ENCODE measurements at regions not wholly inside any gene's neighbourhood (a gene's known extent, or its start where the extent isn't known, plus 50 kb on each side); places are given as distances from the start of the nearest gene placed in this dataset.

GRCh38 chr5:89499787-89500186, 616.8 kb upstream of the MEF2C start:
- ATAC-seq: no peak
- no peaks in the 10 kb centered on the region for H3K27me3 ChIP-seq (ENCODE audit: low read length)
- H3K9ac ChIP-seq (ENCODE audit: low read length): no peak overlapping the region
- no peaks in the 10 kb centered on the region for H3K36me3 ChIP-seq (ENCODE audit: low read depth, low read length)
- no peaks in the 10 kb centered on the region for H3F3A ChIP-seq (ENCODE audit: low read length, unreplicated experiment)
- H4K20me1 ChIP-seq (ENCODE audit: low read length): no peaks in the 10 kb centered on the region
- CTCF ChIA-PET: no interaction called here
- H3K9me3 ChIP-seq (ENCODE audit: low read length): no peaks in the 10 kb centered on the region
- POLR2A ChIA-PET (ENCODE audit: unreplicated experiment): interaction anchor here (0.6 kb wide), 1 partner anchor 1462 kb away, joined by 4 read pairs; no protein-coding TSS in a partner anchor
- no peaks in the 10 kb centered on the region for H3K4me1 ChIP-seq (ENCODE audit: insufficient read depth, low read length)
- intact Hi-C loops (cut with micrococcal nuclease): no loop called here
- TF ChIP-seq CTCF (conservative IDR thresholded peaks at IDR 0.05; ENCODE audit: low read depth, low read length) (no peak), EZH2phosphoT487 (IDR thresholded peaks at IDR 0.05; ENCODE audit: borderline replicate concordance, low read length) (no peak), EZH2 (IDR thresholded peaks at IDR 0.05; ENCODE audit: low read length, unreplicated experiment) (no peak)
- H3K9me2 ChIP-seq (replicated peaks; ENCODE audit: low read length): no peaks in the 10 kb centered on the region
- no peak overlapping the region for H2AFZ ChIP-seq (ENCODE audit: low read length)
- no peak overlapping the region for H3K4me2 ChIP-seq (ENCODE audit: low read length)
- BruUV-seq (replicated peaks): no TSS peak
- H3K79me2 ChIP-seq (ENCODE audit: low read length): no peaks in the 10 kb centered on the region
- no peak overlapping the region for H3K4me3 ChIP-seq (ENCODE audit: low read length)
- no peak overlapping the region for H3K27ac ChIP-seq (ENCODE audit: low read length)
- DNase-seq: no peak

GRCh38 chr5:89498699-89499098, 615.7 kb upstream of the MEF2C start:
- Histone ChIP-seq H3K4me3 (ENCODE audit: low read length) (no peak overlapping the region), H3K79me2 (ENCODE audit: low read length) (no peaks in the 10 kb centered on the region), H2AFZ (ENCODE audit: low read length) (no peak overlapping the region), H3K36me3 (ENCODE audit: low read depth, low read length) (no peaks in the 10 kb centered on the region), H4K20me1 (ENCODE audit: low read length) (no peaks in the 10 kb centered on the region), H3K4me2 (ENCODE audit: low read length) (no peak overlapping the region), H3K9me2 (replicated peaks; ENCODE audit: low read length) (no peaks in the 10 kb centered on the region), H3K27me3 (ENCODE audit: low read length) (no peaks in the 10 kb centered on the region), H3K27ac (ENCODE audit: low read length) (no peak overlapping the region), H3K9ac (ENCODE audit: low read length) (no peak overlapping the region), H3F3A (ENCODE audit: low read length, unreplicated experiment) (no peaks in the 10 kb centered on the region), H3K9me3 (ENCODE audit: low read length) (no peaks in the 10 kb centered on the region), H3K4me1 (ENCODE audit: insufficient read depth, low read length) (no peaks in the 10 kb centered on the region)
- BruUV-seq (replicated peaks): no TSS peak
- TF ChIP-seq EZH2phosphoT487 (IDR thresholded peaks at IDR 0.05; ENCODE audit: borderline replicate concordance, low read length) (no peak), EZH2 (IDR thresholded peaks at IDR 0.05; ENCODE audit: low read length, unreplicated experiment) (no peak), CTCF (conservative IDR thresholded peaks at IDR 0.05; ENCODE audit: low read depth, low read length) (no peak)
- intact Hi-C loops (cut with micrococcal nuclease): no loop called here
- ATAC-seq: no peak
- CTCF ChIA-PET: no interaction called here
- no peak for DNase-seq
- POLR2A ChIA-PET (ENCODE audit: unreplicated experiment): no interaction called here

GRCh38 chr5:89493414-89493813, 610.4 kb upstream of the MEF2C start:
- Histone ChIP-seq H3K79me2 (ENCODE audit: low read length) (no peaks in the 10 kb centered on the region), H3K9ac (ENCODE audit: low read length) (no peak overlapping the region), H3K27ac (ENCODE audit: low read length) (no peak overlapping the region), H3K4me3 (ENCODE audit: low read length) (no peak overlapping the region), H3K9me3 (ENCODE audit: low read length) (no peaks in the 10 kb centered on the region), H3K27me3 (ENCODE audit: low read length) (no peaks in the 10 kb centered on the region), H3F3A (ENCODE audit: low read length, unreplicated experiment) (no peaks in the 10 kb centered on the region), H3K36me3 (ENCODE audit: low read depth, low read length) (no peaks in the 10 kb centered on the region), H4K20me1 (ENCODE audit: low read length) (no peaks in the 10 kb centered on the region), H3K4me1 (ENCODE audit: insufficient read depth, low read length) (no peaks in the 10 kb centered on the region), H2AFZ (ENCODE audit: low read length) (no peak overlapping the region), H3K4me2 (ENCODE audit: low read length) (no peak overlapping the region), H3K9me2 (replicated peaks; ENCODE audit: low read length) (no peaks in the 10 kb centered on the region)
- no TSS peak for BruUV-seq (replicated peaks)
- ChIA-PET POLR2A (ENCODE audit: unreplicated experiment) (no interaction called here), CTCF (no interaction called here)
- TF ChIP-seq EZH2 (IDR thresholded peaks at IDR 0.05; ENCODE audit: low read length, unreplicated experiment) (no peak), EZH2phosphoT487 (IDR thresholded peaks at IDR 0.05; ENCODE audit: borderline replicate concordance, low read length) (no peak), CTCF (conservative IDR thresholded peaks at IDR 0.05; ENCODE audit: low read depth, low read length) (no peak)
- ATAC-seq (no peak), DNase-seq (no peak)
- intact Hi-C loops (cut with micrococcal nuclease): no loop called here

Data from PC-3 (cell line).